ENCODE measurements at regions not wholly inside any gene's neighbourhood (a gene's known extent, or its start where the extent isn't known, plus 50 kb on each side); places are given as distances from the start of the nearest gene placed in this dataset.
"Not testable (repeated sequence)": the region's sequence is repeated elsewhere in the genome, so short reads cannot be mapped to it uniquely, and the experiment has no call there.

- Histone ChIP-seq H3K4me1 (ENCODE audit: control insufficient read depth, insufficient read depth, low read length) (no peaks in the 10 kb centered on the region), H3K9me3 (ENCODE audit: control insufficient read depth, insufficient read depth, low read length) (no peaks in the 10 kb centered on the region), H3K27me3 (ENCODE audit: control insufficient read depth, insufficient read depth, low read length) (no peaks in the 10 kb centered on the region), H3K36me3 (ENCODE audit: control insufficient read depth, insufficient read depth, low read length) (no peaks in the 10 kb centered on the region), H3K4me3 (ENCODE audit: low read length) (no peak overlapping the region), H3K27ac (ENCODE audit: low read length) (no peak overlapping the region)
- DNase-seq (ENCODE audit: low read depth, low spot score) = no peak
- WGBS (ENCODE audit: insufficient coverage, insufficient read length) = no CpG with 5 or more reads among the region's 10 CpGs
These were observed 265.4 kb downstream of the INHBA start for GRCh38 chr7:41437257-41438196.

GRCh38 chr7:41436139-41436538 is 266.8 kb downstream of the INHBA start:
- no peak overlapping the region for H3K4me3 ChIP-seq (ENCODE audit: low read length)
- H3K9me3 ChIP-seq (ENCODE audit: control insufficient read depth, insufficient read depth, low read length) = no peaks in the 10 kb centered on the region
- no peaks in the 10 kb centered on the region for H3K4me1 ChIP-seq (ENCODE audit: control insufficient read depth, insufficient read depth, low read length)
- WGBS (ENCODE audit: insufficient coverage, insufficient read length) = no CpG with 5 or more reads among the region's 3 CpGs
- H3K27ac ChIP-seq (ENCODE audit: low read length) = no peak overlapping the region
- H3K36me3 ChIP-seq (ENCODE audit: control insufficient read depth, insufficient read depth, low read length) = no peaks in the 10 kb centered on the region
- H3K27me3 ChIP-seq (ENCODE audit: control insufficient read depth, insufficient read depth, low read length) = no peaks in the 10 kb centered on the region
- DNase-seq (ENCODE audit: low read depth, low spot score) = no peak

- H3K27me3 ChIP-seq (ENCODE audit: control insufficient read depth, insufficient read depth, low read length); DNase-seq (ENCODE audit: low read depth, low spot score); H3K9me3 ChIP-seq (ENCODE audit: control insufficient read depth, insufficient read depth, low read length); H3K27ac ChIP-seq (ENCODE audit: low read length); H3K4me1 ChIP-seq (ENCODE audit: control insufficient read depth, insufficient read depth, low read length); H3K36me3 ChIP-seq (ENCODE audit: control insufficient read depth, insufficient read depth, low read length); H3K4me3 ChIP-seq (ENCODE audit: low read length): not testable (repeated sequence)
- no CpG with 5 or more reads among the region's 9 CpGs for whole genome bisulfite sequencing (ENCODE audit: insufficient coverage, insufficient read length)
These were observed 267.9 kb downstream of the INHBA start for GRCh38 chr7:41435020-41435419.

GRCh38 chr7:41431671-41432070 is 271.2 kb downstream of the INHBA start:
- Histone ChIP-seq H3K4me3 (ENCODE audit: low read length) (no peak overlapping the region), H3K36me3 (ENCODE audit: control insufficient read depth, insufficient read depth, low read length) (no peaks in the 10 kb centered on the region), H3K27ac (ENCODE audit: low read length) (no peak overlapping the region), H3K27me3 (ENCODE audit: control insufficient read depth, insufficient read depth, low read length) (no peaks in the 10 kb centered on the region), H3K9me3 (ENCODE audit: control insufficient read depth, insufficient read depth, low read length) (no peaks in the 10 kb centered on the region), H3K4me1 (ENCODE audit: control insufficient read depth, insufficient read depth, low read length) (no peaks in the 10 kb centered on the region)
- no peak for DNase-seq (ENCODE audit: low read depth, low spot score)
- WGBS (ENCODE audit: insufficient coverage, insufficient read length) = no CpG with 5 or more reads among the region's 3 CpGs

- no peak overlapping the region for H3K27ac ChIP-seq (ENCODE audit: low read length)
- no peaks in the 10 kb centered on the region for H3K4me1 ChIP-seq (ENCODE audit: control insufficient read depth, insufficient read depth, low read length)
- no CpG with 5 or more reads among the region's 4 CpGs for WGBS (ENCODE audit: insufficient coverage, insufficient read length)
- no peaks in the 10 kb centered on the region for H3K9me3 ChIP-seq (ENCODE audit: control insufficient read depth, insufficient read depth, low read length)
- DNase-seq (ENCODE audit: low read depth, low spot score) = no peak
- no peaks in the 10 kb centered on the region for H3K36me3 ChIP-seq (ENCODE audit: control insufficient read depth, insufficient read depth, low read length)
- H3K4me3 ChIP-seq (ENCODE audit: low read length) = no peak overlapping the region
- no peaks in the 10 kb centered on the region for H3K27me3 ChIP-seq (ENCODE audit: control insufficient read depth, insufficient read depth, low read length)
These were observed 274.5 kb downstream of the INHBA start for GRCh38 chr7:41428381-41428780.

GRCh38 chr7:41425926-41426325 is 277.0 kb downstream of the INHBA start:
- WGBS (ENCODE audit: insufficient coverage, insufficient read length) = no CpG with 5 or more reads among the region's 3 CpGs
- no peak for DNase-seq (ENCODE audit: low read depth, low spot score)
- no peaks in the 10 kb centered on the region for H3K9me3 ChIP-seq (ENCODE audit: control insufficient read depth, insufficient read depth, low read length)
- no peaks in the 10 kb centered on the region for H3K27me3 ChIP-seq (ENCODE audit: control insufficient read depth, insufficient read depth, low read length)
- no peaks in the 10 kb centered on the region for H3K36me3 ChIP-seq (ENCODE audit: control insufficient read depth, insufficient read depth, low read length)
- no peak overlapping the region for H3K27ac ChIP-seq (ENCODE audit: low read length)
- H3K4me1 ChIP-seq (ENCODE audit: control insufficient read depth, insufficient read depth, low read length) = no peaks in the 10 kb centered on the region
- no peak overlapping the region for H3K4me3 ChIP-seq (ENCODE audit: low read length)

GRCh38 chr7:41421056-41421455 is 281.8 kb downstream of the INHBA start:
- WGBS (ENCODE audit: insufficient coverage, insufficient read length) = no CpG with 5 or more reads among the region's 3 CpGs
- Histone ChIP-seq H3K4me3 (ENCODE audit: low read length) (no peak overlapping the region), H3K27ac (ENCODE audit: low read length) (no peak overlapping the region), H3K27me3 (ENCODE audit: control insufficient read depth, insufficient read depth, low read length) (no peaks in the 10 kb centered on the region), H3K9me3 (ENCODE audit: control insufficient read depth, insufficient read depth, low read length) (no peaks in the 10 kb centered on the region), H3K36me3 (ENCODE audit: control insufficient read depth, insufficient read depth, low read length) (no peaks in the 10 kb centered on the region), H3K4me1 (ENCODE audit: control insufficient read depth, insufficient read depth, low read length) (no peaks in the 10 kb centered on the region)
- no peak for DNase-seq (ENCODE audit: low read depth, low spot score)

- no peaks in the 10 kb centered on the region for H3K9me3 ChIP-seq (ENCODE audit: control insufficient read depth, insufficient read depth, low read length)
- no peaks in the 10 kb centered on the region for H3K4me1 ChIP-seq (ENCODE audit: control insufficient read depth, insufficient read depth, low read length)
- no peaks in the 10 kb centered on the region for H3K36me3 ChIP-seq (ENCODE audit: control insufficient read depth, insufficient read depth, low read length)
- WGBS (ENCODE audit: insufficient coverage, insufficient read length) = no CpG with 5 or more reads among the region's 3 CpGs
- DNase-seq (ENCODE audit: low read depth, low spot score) = no peak
- no peak overlapping the region for H3K4me3 ChIP-seq (ENCODE audit: low read length)
- no peak overlapping the region for H3K27ac ChIP-seq (ENCODE audit: low read length)
- H3K27me3 ChIP-seq (ENCODE audit: control insufficient read depth, insufficient read depth, low read length) = no peaks in the 10 kb centered on the region
These were observed 282.5 kb downstream of the INHBA start for GRCh38 chr7:41420421-41420820.

- Histone ChIP-seq H3K36me3 (ENCODE audit: control insufficient read depth, insufficient read depth, low read length) (no peaks in the 10 kb centered on the region), H3K27me3 (ENCODE audit: control insufficient read depth, insufficient read depth, low read length) (no peaks in the 10 kb centered on the region), H3K4me1 (ENCODE audit: control insufficient read depth, insufficient read depth, low read length) (no peaks in the 10 kb centered on the region; the same call in 1 of the 2 replicates), H3K27ac (ENCODE audit: low read length) (no peak overlapping the region), H3K4me3 (ENCODE audit: low read length) (no peak overlapping the region), H3K9me3 (ENCODE audit: control insufficient read depth, insufficient read depth, low read length) (no peaks in the 10 kb centered on the region)
- no CpG with 5 or more reads among the region's 3 CpGs for WGBS (ENCODE audit: insufficient coverage, insufficient read length)
- no peak for DNase-seq (ENCODE audit: low read depth, low spot score)
These were observed 284.6 kb downstream of the INHBA start for GRCh38 chr7:41418337-41418736.

- Histone ChIP-seq H3K9me3 (ENCODE audit: control insufficient read depth, insufficient read depth, low read length) (no peaks in the 10 kb centered on the region), H3K27me3 (ENCODE audit: control insufficient read depth, insufficient read depth, low read length) (no peaks in the 10 kb centered on the region), H3K4me1 (ENCODE audit: control insufficient read depth, insufficient read depth, low read length) (no peaks in the 10 kb centered on the region; the same call in 1 of the 2 replicates), H3K36me3 (ENCODE audit: control insufficient read depth, insufficient read depth, low read length) (no peaks in the 10 kb centered on the region), H3K27ac (ENCODE audit: low read length) (no peak overlapping the region), H3K4me3 (ENCODE audit: low read length) (no peak overlapping the region)
- no CpG with 5 or more reads among the region's 3 CpGs for WGBS (ENCODE audit: insufficient coverage, insufficient read length)
- no peak for DNase-seq (ENCODE audit: low read depth, low spot score)
These were observed 286.7 kb downstream of the INHBA start for GRCh38 chr7:41416208-41416595.

Data from iPS DF 6.9 (cell line).